Glutamatergic neuron (in vitro differentiated cells): ENCODE measurements at regions not wholly inside any gene's neighbourhood (a gene's known extent, or its start where the extent isn't known, plus 50 kb on each side); places are given as distances from the start of the nearest gene placed in this dataset.
A peak's percentile ranks its signal among the peaks of the same experiment; 100 is the strongest.

Experiments
- DNase-seq: peaks from one replicate; pipeline ENCODE4 v3.0.0; 2022
- H3K27ac Mint-ChIP-seq: one replicate; pipeline ENCODE4 v1.8.0; 2020; ENCODE audit warnings: mild to moderate bottlenecking, mixed read lengths, inconsistent platforms; ENCODE audit not compliant: unreplicated experiment
- H3K27me3 Mint-ChIP-seq: one replicate; pipeline ENCODE4 v1.8.0; 2020; ENCODE audit warnings: mild to moderate bottlenecking, moderate library complexity, mixed read lengths, inconsistent platforms; ENCODE audit not compliant: unreplicated experiment
- H3K36me3 Mint-ChIP-seq: one replicate; pipeline ENCODE4 v1.8.0; 2020; ENCODE audit warnings: mild to moderate bottlenecking, mixed read lengths, inconsistent platforms; ENCODE audit not compliant: unreplicated experiment
- H3K4me1 Mint-ChIP-seq: one replicate; pipeline ENCODE4 v1.8.0; 2020; ENCODE audit warnings: mild to moderate bottlenecking, low read depth, mixed read lengths, inconsistent platforms; ENCODE audit not compliant: unreplicated experiment
- H3K4me3 Mint-ChIP-seq: one replicate; pipeline ENCODE4 v1.8.0; 2020; ENCODE audit warnings: mild to moderate bottlenecking, mixed read lengths, inconsistent platforms; ENCODE audit not compliant: unreplicated experiment
- H3K9me3 Mint-ChIP-seq: one replicate; pipeline ENCODE4 v1.8.0; 2020; ENCODE audit warnings: mild to moderate bottlenecking, moderate library complexity, mixed read lengths, inconsistent platforms; ENCODE audit not compliant: unreplicated experiment
- CTCF ChIP-seq: fragments of 200-600 bp; sonication (generic); IDR thresholded peaks from one replicate; pipeline ENCODE4 v1.5.0; 2021; ENCODE audit not compliant: partially characterized antibody, unreplicated experiment

- H3K27ac Mint-ChIP-seq = peak overlapping the region; percentile 67
- no peaks in the 10 kb centered on the region for H3K9me3 Mint-ChIP-seq
- no peak for TF ChIP-seq CTCF
- DNase-seq = no peak
- peaks cover 18% of the 10 kb centered on the region for H3K4me1 Mint-ChIP-seq
- no peak overlapping the region for H3K4me3 Mint-ChIP-seq
- H3K27me3 Mint-ChIP-seq = peaks cover 5% of the 10 kb centered on the region
- H3K36me3 Mint-ChIP-seq = no peaks in the 10 kb centered on the region
These were observed 95.6 kb upstream of the SLC14A2 start for GRCh38 chr18:45519411-45520280.

- Mint-ChIP-seq H3K36me3 (no peaks in the 10 kb centered on the region), H3K27ac (no peak overlapping the region), H3K4me3 (no peak overlapping the region), H3K9me3 (no peaks in the 10 kb centered on the region), H3K4me1 (peaks cover 18% of the 10 kb centered on the region), H3K27me3 (peaks cover 2% of the 10 kb centered on the region)
- TF ChIP-seq CTCF = no peak
- DNase-seq = no peak
These were observed 94.1 kb upstream of the SLC14A2 start for GRCh38 chr18:45521136-45521535.

GRCh38 chr18:45521777-45522176 lies 93.5 kb upstream of the SLC14A2 start:
- peaks cover 2% of the 10 kb centered on the region for H3K27me3 Mint-ChIP-seq
- H3K27ac Mint-ChIP-seq = no peak overlapping the region
- H3K4me1 Mint-ChIP-seq = peaks cover 18% of the 10 kb centered on the region
- no peak overlapping the region for H3K4me3 Mint-ChIP-seq
- no peaks in the 10 kb centered on the region for H3K9me3 Mint-ChIP-seq
- TF ChIP-seq CTCF = no peak
- no peak for DNase-seq
- no peaks in the 10 kb centered on the region for H3K36me3 Mint-ChIP-seq

GRCh38 chr18:45522371-45522770 lies 92.9 kb upstream of the SLC14A2 start:
- no peak overlapping the region for H3K4me3 Mint-ChIP-seq
- H3K36me3 Mint-ChIP-seq = no peaks in the 10 kb centered on the region
- H3K27ac Mint-ChIP-seq = no peak overlapping the region
- TF ChIP-seq CTCF = no peak
- H3K27me3 Mint-ChIP-seq = peaks cover 2% of the 10 kb centered on the region
- no peak for DNase-seq
- H3K4me1 Mint-ChIP-seq = peaks cover 18% of the 10 kb centered on the region
- no peaks in the 10 kb centered on the region for H3K9me3 Mint-ChIP-seq

GRCh38 chr18:45525301-45525700 lies 90.0 kb upstream of the SLC14A2 start:
- no peak overlapping the region for H3K4me3 Mint-ChIP-seq
- H3K27ac Mint-ChIP-seq = no peak overlapping the region
- H3K9me3 Mint-ChIP-seq = no peaks in the 10 kb centered on the region
- peaks cover 2% of the 10 kb centered on the region for H3K27me3 Mint-ChIP-seq
- TF ChIP-seq CTCF = no peak
- H3K36me3 Mint-ChIP-seq = no peaks in the 10 kb centered on the region
- no peaks in the 10 kb centered on the region for H3K4me1 Mint-ChIP-seq
- no peak for DNase-seq
